22Rv1 (cell line): ENCODE measurements at regions not wholly inside any gene's neighbourhood (a gene's known extent, or its start where the extent isn't known, plus 50 kb on each side); places are given as distances from the start of the nearest gene placed in this dataset.

Experiments used
- ZFX ChIP-seq: fragments of 450-650 bp; IDR thresholded peaks from 2 replicates; pipeline ENCODE4 v1.6.1; 2017; ENCODE audit warnings: antibody characterized with exemption, borderline replicate concordance
- TF ChIP-seq, protein P1 (sequence below): fragments of 450-650 bp; IDR thresholded peaks from 2 replicates; pipeline ENCODE4 v1.5.1; 2017; ENCODE audit warnings: mild to moderate bottlenecking

DNA sequence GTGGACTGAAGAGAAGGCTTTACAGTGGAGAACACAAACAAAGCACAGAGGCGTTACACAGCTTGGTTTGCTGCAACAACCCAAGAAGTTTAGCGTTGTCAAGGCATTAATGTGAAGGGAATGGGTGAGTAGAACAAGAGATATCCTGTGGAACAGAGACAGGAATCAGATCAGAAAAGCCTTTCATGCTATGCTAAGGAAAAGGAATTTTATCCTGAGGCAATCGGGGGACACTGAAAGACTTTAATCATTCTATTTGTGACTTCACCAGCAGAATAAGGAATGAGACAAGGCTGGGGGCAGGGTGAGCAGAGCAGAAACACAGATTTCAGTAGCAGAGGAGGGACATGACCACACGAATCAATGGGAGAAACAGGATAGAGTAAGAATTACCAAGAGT lies 600.7 kb downstream of the IRS1 start:
- TF ChIP-seq, protein P1, sequence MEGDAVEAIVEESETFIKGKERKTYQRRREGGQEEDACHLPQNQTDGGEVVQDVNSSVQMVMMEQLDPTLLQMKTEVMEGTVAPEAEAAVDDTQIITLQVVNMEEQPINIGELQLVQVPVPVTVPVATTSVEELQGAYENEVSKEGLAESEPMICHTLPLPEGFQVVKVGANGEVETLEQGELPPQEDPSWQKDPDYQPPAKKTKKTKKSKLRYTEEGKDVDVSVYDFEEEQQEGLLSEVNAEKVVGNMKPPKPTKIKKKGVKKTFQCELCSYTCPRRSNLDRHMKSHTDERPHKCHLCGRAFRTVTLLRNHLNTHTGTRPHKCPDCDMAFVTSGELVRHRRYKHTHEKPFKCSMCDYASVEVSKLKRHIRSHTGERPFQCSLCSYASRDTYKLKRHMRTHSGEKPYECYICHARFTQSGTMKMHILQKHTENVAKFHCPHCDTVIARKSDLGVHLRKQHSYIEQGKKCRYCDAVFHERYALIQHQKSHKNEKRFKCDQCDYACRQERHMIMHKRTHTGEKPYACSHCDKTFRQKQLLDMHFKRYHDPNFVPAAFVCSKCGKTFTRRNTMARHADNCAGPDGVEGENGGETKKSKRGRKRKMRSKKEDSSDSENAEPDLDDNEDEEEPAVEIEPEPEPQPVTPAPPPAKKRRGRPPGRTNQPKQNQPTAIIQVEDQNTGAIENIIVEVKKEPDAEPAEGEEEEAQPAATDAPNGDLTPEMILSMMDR, result no peak
- no peak for TF ChIP-seq ZFX
